ENCODE measurements at regions not wholly inside any gene's neighbourhood (a gene's known extent, or its start where the extent isn't known, plus 50 kb on each side); places are given as distances from the start of the nearest gene placed in this dataset.

- TF ChIP-seq POLR2A (IDR thresholded peaks at IDR 0.05), result no peak
- TF ChIP-seq CTCF (IDR thresholded peaks at IDR 0.05 in 8 of 11, conservative IDR thresholded peaks at IDR 0.05 in 3 of 11), result no peak
- TF ChIP-seq POLR2AphosphoS5 (IDR thresholded peaks at IDR 0.05), result no peak
These were observed 302.7 kb upstream of the ZFP64 start for GRCh38 chr20:52494244-52494643.

All from spleen (tissue), 7 donors.